Neural progenitor cell (in vitro differentiated cells): ENCODE measurements at regions not wholly inside any gene's neighbourhood (a gene's known extent, or its start where the extent isn't known, plus 50 kb on each side); places are given as distances from the start of the nearest gene placed in this dataset.
"Not testable (repeated sequence)": the region's sequence is repeated elsewhere in the genome, so short reads cannot be mapped to it uniquely, and the experiment has no call there.

Experiments
- DNase-seq: peaks from one replicate; pipeline ENCODE4 v3.0.0-alpha.2; 2016; ENCODE audit warnings: low spot score
- H2AFZ ChIP-seq: fragments of 200-600 bp; sonication (generic); replicated peaks from 2 replicates; pipeline ENCODE4 v1.6.1; 2016; ENCODE audit warnings: antibody characterized with exemption
- H3F3A ChIP-seq: fragments of 200-600 bp; sonication (generic); 2 replicates; pipeline ENCODE4 v1.6.1; 2016; ENCODE audit warnings: antibody characterized with exemption, low read depth
- H3K27ac ChIP-seq: fragments of 200-600 bp; sonication (generic); 2 replicates; pipeline ENCODE4 v1.5.1; 2016; ENCODE audit warnings: mild to moderate bottlenecking
- H3K27me3 ChIP-seq: fragments of 200-600 bp; sonication (generic); 2 replicates; pipeline ENCODE4 v1.6.1; 2016; ENCODE audit warnings: mild to moderate bottlenecking, moderate library complexity
- H3K36me3 ChIP-seq: fragments of 200-600 bp; sonication (generic); 2 replicates; pipeline ENCODE4 v1.5.1; 2016
- H3K4me1 ChIP-seq: fragments of 200-600 bp; sonication (generic); 2 replicates; pipeline ENCODE4 v1.6.1; 2016; ENCODE audit warnings: mixed run types
- H3K4me2 ChIP-seq: fragments of 200-600 bp; sonication (generic); 2 replicates; pipeline ENCODE4 v1.6.1; 2016
- H3K4me3 ChIP-seq: fragments of 200-600 bp; sonication (generic); 2 replicates; pipeline ENCODE4 v1.5.1; 2016
- H3K79me2 ChIP-seq: fragments of 200-600 bp; sonication (generic); 2 replicates; pipeline ENCODE4 v1.6.1; 2016; ENCODE audit warnings: low read depth
- H3K9ac ChIP-seq: fragments of 200-600 bp; sonication (generic); 2 replicates; pipeline ENCODE4 v1.6.1; 2016
- H3K9me3 ChIP-seq: fragments of 200-600 bp; sonication (generic); 2 replicates; pipeline ENCODE4 v1.5.1; 2016; ENCODE audit warnings: low read depth
- H4K20me1 ChIP-seq: fragments of 200-600 bp; sonication (generic); 2 replicates; pipeline ENCODE4 v1.6.1; 2016; ENCODE audit warnings: low read depth
- H3K27ac Mint-ChIP-seq: 3 replicates; pipeline ENCODE4 v1.8.0; 2021; ENCODE audit warnings: mixed read lengths
- H3K27me3 Mint-ChIP-seq: 2 replicates; pipeline ENCODE4 v1.8.0; 2022; ENCODE audit warnings: low read depth, mild to moderate bottlenecking, inconsistent platforms, moderate library complexity, mixed read lengths; ENCODE audit not compliant: insufficient read depth
- H3K36me3 Mint-ChIP-seq: 3 replicates; pipeline ENCODE4 v1.8.0; 2021; ENCODE audit warnings: mixed read lengths
- H3K4me1 Mint-ChIP-seq: 3 replicates; pipeline ENCODE4 v1.8.0; 2021; ENCODE audit warnings: mixed read lengths
- H3K4me3 Mint-ChIP-seq: 3 replicates; pipeline ENCODE4 v1.8.0; 2021; ENCODE audit warnings: mild to moderate bottlenecking, moderate library complexity, mixed read lengths
- H3K9me3 Mint-ChIP-seq: 3 replicates; pipeline ENCODE4 v1.8.0; 2020; ENCODE audit warnings: mixed read lengths
- CTCF ChIP-seq: fragments of 200-600 bp; sonication (generic); IDR thresholded peaks from 2 replicates; pipeline ENCODE4 v1.5.1; 2017; ENCODE audit warnings: antibody characterized with exemption, mild to moderate bottlenecking
- EZH2 ChIP-seq: fragments of 200-600 bp; sonication (generic); IDR thresholded peaks from 2 replicates; pipeline ENCODE4 v1.6.1; 2017; ENCODE audit warnings: antibody characterized with exemption, mild to moderate bottlenecking, moderate library complexity
- EZH2phosphoT487 ChIP-seq: fragments of 200-600 bp; sonication (generic); IDR thresholded peaks from 2 replicates; pipeline ENCODE4 v1.6.1; 2017; ENCODE audit warnings: antibody characterized with exemption

GRCh38 chr1:8120693-8121260 is 94.7 kb upstream of the ERRFI1 start:
- Histone ChIP-seq H3K27me3 (no peaks in the 10 kb centered on the region), H3F3A (no peaks in the 10 kb centered on the region), H3K9ac (no peak overlapping the region), H2AFZ (peak overlapping the region; percentile 18), H4K20me1 (no peaks in the 10 kb centered on the region), H3K27ac (no peak overlapping the region), H3K79me2 (no peaks in the 10 kb centered on the region), H3K4me2 (peak overlapping the region; percentile 24), H3K4me3 (no peak overlapping the region), H3K9me3 (no peaks in the 10 kb centered on the region), H3K36me3 (no peaks in the 10 kb centered on the region), H3K4me1 (peaks cover 16% of the 10 kb centered on the region)
- no peak overlapping the region for H3K4me3 Mint-ChIP-seq
- no peak overlapping the region for H3K27ac Mint-ChIP-seq
- peaks cover 23% of the 10 kb centered on the region for H3K9me3 Mint-ChIP-seq
- DNase-seq, result no peak
- peaks cover 9% of the 10 kb centered on the region for H3K27me3 Mint-ChIP-seq
- H3K4me1 Mint-ChIP-seq, result peaks cover 35% of the 10 kb centered on the region
- TF ChIP-seq EZH2 (no peak), EZH2phosphoT487 (no peak), CTCF (no peak)
- peaks cover 4% of the 10 kb centered on the region for H3K36me3 Mint-ChIP-seq

GRCh38 chr1:8118736-8119135 is 92.6 kb upstream of the ERRFI1 start:
- not testable (repeated sequence) for H4K20me1 ChIP-seq, DNase-seq, H3K9me3 Mint-ChIP-seq, H3K27me3 Mint-ChIP-seq, H3K4me3 Mint-ChIP-seq, H3K9me3 ChIP-seq, H3K4me2 ChIP-seq, H3K36me3 Mint-ChIP-seq, H3K27me3 ChIP-seq, H3K9ac ChIP-seq, H3K27ac Mint-ChIP-seq, H3F3A ChIP-seq, H3K27ac ChIP-seq, H3K4me3 ChIP-seq, H3K36me3 ChIP-seq, H3K79me2 ChIP-seq, H2AFZ ChIP-seq
- peaks cover 19% of the 10 kb centered on the region for H3K4me1 ChIP-seq
- H3K4me1 Mint-ChIP-seq, result peaks cover 44% of the 10 kb centered on the region

GRCh38 chr1:8118031-8118451 is 91.9 kb upstream of the ERRFI1 start:
- H3K27ac Mint-ChIP-seq, result no peak overlapping the region
- Histone ChIP-seq H4K20me1 (no peaks in the 10 kb centered on the region), H3K79me2 (no peaks in the 10 kb centered on the region), H3F3A (no peaks in the 10 kb centered on the region), H3K36me3 (no peaks in the 10 kb centered on the region), H2AFZ (peak overlapping the region; percentile 31), H3K27ac (no peak overlapping the region), H3K4me3 (no peak overlapping the region), H3K27me3 (no peaks in the 10 kb centered on the region), H3K9ac (no peak overlapping the region), H3K4me1 (peaks cover 25% of the 10 kb centered on the region), H3K4me2 (peak overlapping the region; percentile 1), H3K9me3 (no peaks in the 10 kb centered on the region)
- peaks cover 45% of the 10 kb centered on the region for H3K4me1 Mint-ChIP-seq
- no peaks in the 10 kb centered on the region for H3K9me3 Mint-ChIP-seq
- TF ChIP-seq EZH2, result no peak
- no peak for TF ChIP-seq EZH2phosphoT487
- no peak for TF ChIP-seq CTCF
- peak overlapping the region; percentile 10 for H3K4me3 Mint-ChIP-seq
- H3K27me3 Mint-ChIP-seq, result peaks cover 3% of the 10 kb centered on the region
- DNase-seq, result peak; percentile 39
- H3K36me3 Mint-ChIP-seq, result no peaks in the 10 kb centered on the region

- H3K4me3 Mint-ChIP-seq, result no peak overlapping the region
- Histone ChIP-seq H4K20me1 (no peaks in the 10 kb centered on the region), H3K4me3 (no peak overlapping the region), H3K79me2 (no peaks in the 10 kb centered on the region), H3F3A (no peaks in the 10 kb centered on the region), H3K9me3 (no peaks in the 10 kb centered on the region), H3K27ac (no peak overlapping the region), H3K36me3 (no peaks in the 10 kb centered on the region), H3K4me1 (peaks cover 25% of the 10 kb centered on the region), H3K27me3 (no peaks in the 10 kb centered on the region), H3K9ac (no peak overlapping the region), H3K4me2 (no peak overlapping the region), H2AFZ (no peak overlapping the region)
- H3K9me3 Mint-ChIP-seq, result no peaks in the 10 kb centered on the region
- H3K4me1 Mint-ChIP-seq, result peaks cover 42% of the 10 kb centered on the region
- H3K36me3 Mint-ChIP-seq, result no peaks in the 10 kb centered on the region
- no peaks in the 10 kb centered on the region for H3K27me3 Mint-ChIP-seq
- peak overlapping the region; percentile 17 for H3K27ac Mint-ChIP-seq
- TF ChIP-seq EZH2phosphoT487 (no peak), CTCF (no peak), EZH2 (no peak)
- DNase-seq, result no peak
These were observed 90.8 kb upstream of the ERRFI1 start for GRCh38 chr1:8116894-8117264.
